SK-N-SH treated with all-trans-retinoic acid at 6 μM for 48 hours (cell line): ENCODE measurements at regions not wholly inside any gene's neighbourhood (a gene's known extent, or its start where the extent isn't known, plus 50 kb on each side); places are given as distances from the start of the nearest gene placed in this dataset.

ENCODE experiments used
- ATAC-seq: fragments of 200-7000 bp; cut with Tn5 transposase; 3 replicates; pipeline ENCODE4 v1.9.1; 2020; ENCODE audit warnings: mild to moderate bottlenecking, moderate library complexity
- ARNTL ChIP-seq: fragments of 450-650 bp; formaldehyde crosslinking; IDR thresholded peaks from 2 replicates; pipeline ENCODE4 v1.5.0; 2020; ENCODE audit warnings: low read depth, mild to moderate bottlenecking, moderate library complexity, borderline replicate concordance
- BACH2 ChIP-seq: fragments of 250-450 bp; sonication (Bioruptor Pico); IDR thresholded peaks from 2 replicates; pipeline ENCODE4 v1.9.0; 2021; ENCODE audit warnings: mild to moderate bottlenecking, borderline replicate concordance
- CREB5 ChIP-seq: fragments of 250-450 bp; sonication (Bioruptor Pico); IDR thresholded peaks from 2 replicates; pipeline ENCODE4 v1.5.1; 2020; ENCODE audit warnings: low read depth, mild to moderate bottlenecking, moderate library complexity
- CSDC2 ChIP-seq: fragments of 250-450 bp; sonication (Bioruptor Pico); IDR thresholded peaks from 2 replicates; pipeline ENCODE4 v1.5.0; 2020; ENCODE audit warnings: mild to moderate bottlenecking, moderate library complexity
- CSRNP3 ChIP-seq: fragments of 250-450 bp; sonication (Bioruptor Pico); IDR thresholded peaks from 2 replicates; pipeline ENCODE4 v1.5.1; 2021; ENCODE audit warnings: mild to moderate bottlenecking, moderate library complexity
- ESRRG ChIP-seq: fragments of 250-450 bp; sonication (Bioruptor Pico); IDR thresholded peaks from 2 replicates; pipeline ENCODE4 v1.6.1; 2021; ENCODE audit warnings: mild to moderate bottlenecking
- GLIS3 ChIP-seq: fragments of 250-450 bp; sonication (Bioruptor Pico); IDR thresholded peaks from 2 replicates; pipeline ENCODE4 v1.5.0; 2020; ENCODE audit warnings: mild to moderate bottlenecking, moderate library complexity
- ISL1 ChIP-seq: fragments of 250-450 bp; sonication (Bioruptor Pico); IDR thresholded peaks from 2 replicates; pipeline ENCODE4 v2.1.2; 2022; ENCODE audit warnings: mild to moderate bottlenecking, moderate library complexity
- OSR1 ChIP-seq: fragments of 250-450 bp; sonication (Bioruptor Pico); IDR thresholded peaks from 2 replicates; pipeline ENCODE4 v1.8.0; 2022; ENCODE audit warnings: moderate library complexity, mild to moderate bottlenecking, inconsistent platforms
- PATZ1 ChIP-seq: fragments of 250-450 bp; sonication (Bioruptor Pico); IDR thresholded peaks from 2 replicates; pipeline ENCODE4 v1.8.0; 2020; ENCODE audit warnings: mild to moderate bottlenecking, moderate library complexity, borderline replicate concordance
- PPARA ChIP-seq: fragments of 250-450 bp; sonication (Bioruptor Pico); IDR thresholded peaks from 2 replicates; pipeline ENCODE4 v1.5.0; 2020; ENCODE audit warnings: mild to moderate bottlenecking, borderline replicate concordance
- RARB ChIP-seq: fragments of 250-450 bp; sonication (Bioruptor Pico); IDR thresholded peaks from 2 replicates; pipeline ENCODE4 v1.8.0; 2021; ENCODE audit warnings: mild to moderate bottlenecking, moderate library complexity
- SNAI2 ChIP-seq: fragments of 250-450 bp; sonication (Bioruptor Pico); IDR thresholded peaks from 2 replicates; pipeline ENCODE4 v1.5.0; 2020; ENCODE audit warnings: mild to moderate bottlenecking, moderate library complexity
- TCF4 ChIP-seq: fragments of 250-450 bp; sonication (Bioruptor Pico); IDR thresholded peaks from 2 replicates; pipeline ENCODE4 v1.8.0; 2021; ENCODE audit warnings: mild to moderate bottlenecking, moderate library complexity, borderline replicate concordance
- TOX ChIP-seq: fragments of 250-450 bp; sonication (Bioruptor Pico); IDR thresholded peaks from 2 replicates; pipeline ENCODE4 v1.8.0; 2021; ENCODE audit warnings: mild to moderate bottlenecking, moderate library complexity, borderline replicate concordance
- TSHZ2 ChIP-seq: fragments of 250-450 bp; sonication (Bioruptor Pico); IDR thresholded peaks from 2 replicates; pipeline ENCODE4 v1.5.0; 2020; ENCODE audit warnings: mild to moderate bottlenecking, moderate library complexity
- ZFP3 ChIP-seq: fragments of 250-450 bp; sonication (Bioruptor Pico); IDR thresholded peaks from 2 replicates; pipeline ENCODE4 v1.5.0; 2020; ENCODE audit warnings: mild to moderate bottlenecking, moderate library complexity
- ZFP30 ChIP-seq: fragments of 450-650 bp; formaldehyde crosslinking; IDR thresholded peaks from 2 replicates; pipeline ENCODE4 v1.5.0; 2022; ENCODE audit warnings: mild to moderate bottlenecking, moderate library complexity
- ZNF8 ChIP-seq: fragments of 450-650 bp; formaldehyde crosslinking; IDR thresholded peaks from 2 replicates; pipeline ENCODE4 v1.5.0; 2020; ENCODE audit warnings: mild to moderate bottlenecking, moderate library complexity

- no peak for ATAC-seq
- no peak for TF ChIP-seq CSRNP3
- no peak for TF ChIP-seq PATZ1 (CRISPR knock-in tag)
- TF ChIP-seq ZFP30, result no peak
- TF ChIP-seq GLIS3 (CRISPR knock-in tag), result no peak
- TF ChIP-seq CSDC2 (CRISPR knock-in tag), result no peak
- TF ChIP-seq ESRRG (CRISPR knock-in tag), result no peak
- no peak for TF ChIP-seq TCF4 (CRISPR knock-in tag)
- TF ChIP-seq PPARA (CRISPR knock-in tag), result no peak
- TF ChIP-seq CREB5 (CRISPR knock-in tag), result no peak
- TF ChIP-seq BACH2 (CRISPR knock-in tag), result no peak
- no peak for TF ChIP-seq TSHZ2
Observed at GRCh38 chr14:86288336-86288735, 758.4 kb downstream of the FLRT2 start.

- ATAC-seq, result no peak
- TF ChIP-seq ZNF8 (no peak), ZFP3 (CRISPR knock-in tag) (no peak), CSRNP3 (no peak), TSHZ2 (no peak), BACH2 (CRISPR knock-in tag) (no peak), RARB (no peak), ARNTL (CRISPR knock-in tag) (no peak), OSR1 (CRISPR knock-in tag) (no peak), GLIS3 (CRISPR knock-in tag) (no peak), TCF4 (CRISPR knock-in tag) (no peak), ESRRG (CRISPR knock-in tag) (no peak), ISL1 (CRISPR knock-in tag) (no peak), TOX (CRISPR knock-in tag) (no peak), PATZ1 (CRISPR knock-in tag) (no peak), SNAI2 (CRISPR knock-in tag) (no peak)
Observed at GRCh38 chr14:86279405-86279804, 749.5 kb downstream of the FLRT2 start.
